NB4 (cell line): ENCODE measurements at regions not wholly inside any gene's neighbourhood (a gene's known extent, or its start where the extent isn't known, plus 50 kb on each side); places are given as distances from the start of the nearest gene placed in this dataset.

Source experiments
- DNase-seq: peaks from one replicate; pipeline ENCODE4 v3.0.0; 2010; ENCODE audit warnings: low read depth
- H3K4me3 ChIP-seq: one replicate; pipeline ENCODE4 v1.5.1; 2011; ENCODE audit warnings: mild to moderate bottlenecking, low read depth, low read length, moderate library complexity
- MYC ChIP-seq: IDR thresholded peaks from 2 replicates; pipeline ENCODE4 v1.6.1; 2011; ENCODE audit warnings: low read depth, low read length
- POLR2A ChIP-seq: IDR thresholded peaks from 2 replicates; pipeline ENCODE4 v1.6.1; 2011; ENCODE audit warnings: mild to moderate bottlenecking; ENCODE audit not compliant: insufficient read length; ENCODE audit errors: extremely low read depth
- TF ChIP-seq, protein P1 (sequence below): IDR thresholded peaks from 2 replicates; pipeline ENCODE4 v1.6.1; 2011; ENCODE audit warnings: low read depth, low read length
- TF ChIP-seq, protein P2 (sequence below): IDR thresholded peaks from one replicate; pipeline ENCODE4 v1.5.1; 2012; ENCODE audit warnings: low read depth, low read length

GRCh38 chr18:61699397-61700110 is 193.3 kb downstream of the RNF152 start:
- H3K4me3 ChIP-seq, result no peak overlapping the region
- DNase-seq, result no peak
- TF ChIP-seq MYC (no peak), POLR2A (no peak)
- TF ChIP-seq, protein P1, sequence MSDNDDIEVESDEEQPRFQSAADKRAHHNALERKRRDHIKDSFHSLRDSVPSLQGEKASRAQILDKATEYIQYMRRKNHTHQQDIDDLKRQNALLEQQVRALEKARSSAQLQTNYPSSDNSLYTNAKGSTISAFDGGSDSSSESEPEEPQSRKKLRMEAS, result no peak
- TF ChIP-seq, protein P2, sequence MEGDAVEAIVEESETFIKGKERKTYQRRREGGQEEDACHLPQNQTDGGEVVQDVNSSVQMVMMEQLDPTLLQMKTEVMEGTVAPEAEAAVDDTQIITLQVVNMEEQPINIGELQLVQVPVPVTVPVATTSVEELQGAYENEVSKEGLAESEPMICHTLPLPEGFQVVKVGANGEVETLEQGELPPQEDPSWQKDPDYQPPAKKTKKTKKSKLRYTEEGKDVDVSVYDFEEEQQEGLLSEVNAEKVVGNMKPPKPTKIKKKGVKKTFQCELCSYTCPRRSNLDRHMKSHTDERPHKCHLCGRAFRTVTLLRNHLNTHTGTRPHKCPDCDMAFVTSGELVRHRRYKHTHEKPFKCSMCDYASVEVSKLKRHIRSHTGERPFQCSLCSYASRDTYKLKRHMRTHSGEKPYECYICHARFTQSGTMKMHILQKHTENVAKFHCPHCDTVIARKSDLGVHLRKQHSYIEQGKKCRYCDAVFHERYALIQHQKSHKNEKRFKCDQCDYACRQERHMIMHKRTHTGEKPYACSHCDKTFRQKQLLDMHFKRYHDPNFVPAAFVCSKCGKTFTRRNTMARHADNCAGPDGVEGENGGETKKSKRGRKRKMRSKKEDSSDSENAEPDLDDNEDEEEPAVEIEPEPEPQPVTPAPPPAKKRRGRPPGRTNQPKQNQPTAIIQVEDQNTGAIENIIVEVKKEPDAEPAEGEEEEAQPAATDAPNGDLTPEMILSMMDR, result no peak

- H3K4me3 ChIP-seq, result no peak overlapping the region
- TF ChIP-seq, protein P1, result no peak
- TF ChIP-seq MYC (no peak), POLR2A (no peak)
- TF ChIP-seq, protein P2, result no peak
- DNase-seq, result peak; percentile 2
Measured at GRCh38 chr18:61697306-61697909, 195.4 kb downstream of the RNF152 start.

GRCh38 chr18:61694236-61694635 is 198.6 kb downstream of the RNF152 start:
- no peak overlapping the region for H3K4me3 ChIP-seq
- DNase-seq, result no peak
- TF ChIP-seq MYC (no peak), POLR2A (no peak)
- TF ChIP-seq, protein P1, result no peak
- TF ChIP-seq, protein P2, result no peak

- DNase-seq, result no peak
- no peak overlapping the region for H3K4me3 ChIP-seq
- no peak for TF ChIP-seq MYC
- TF ChIP-seq, protein P2, result no peak
Measured at GRCh38 chr18:61690418-61691138, 202.2 kb downstream of the RNF152 start.

DNA sequence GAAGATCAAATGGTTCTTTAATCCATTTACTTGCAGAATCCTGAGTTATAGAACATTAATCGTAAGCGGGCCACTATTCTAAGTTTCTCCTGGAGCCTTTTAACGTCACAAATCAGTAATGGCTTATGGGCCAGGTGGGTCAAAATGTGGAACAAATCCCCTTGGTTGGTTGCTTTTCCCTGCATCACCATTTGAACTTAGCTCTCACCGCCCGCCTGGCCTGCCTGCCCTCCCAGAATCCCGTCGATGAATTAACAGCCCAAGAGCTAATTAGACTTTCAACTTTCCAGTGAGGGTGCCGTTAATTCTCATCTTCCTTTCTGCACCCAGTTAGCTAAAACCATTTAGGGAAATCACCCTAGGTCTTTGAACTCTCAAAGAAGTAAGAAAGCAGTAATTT is 205.5 kb downstream of the RNF152 start:
- H3K4me3 ChIP-seq, result no peak overlapping the region
- DNase-seq, result no peak
- TF ChIP-seq, protein P2, result no peak
- no peak for TF ChIP-seq MYC
